ENCODE measurements at regions not wholly inside any gene's neighbourhood (a gene's known extent, or its start where the extent isn't known, plus 50 kb on each side); places are given as distances from the start of the nearest gene placed in this dataset.

GRCh38 chr15:52975941-52976449 lies 185.9 kb upstream of the ONECUT1 start:
- TF ChIP-seq CTCF (IDR thresholded peaks at IDR 0.05; ENCODE audit: poor library complexity) (no peak), EZH2 (IDR thresholded peaks at IDR 0.05; ENCODE audit: borderline replicate concordance) (no peak)
